GM23338 (cell line): ENCODE measurements at regions not wholly inside any gene's neighbourhood (a gene's known extent, or its start where the extent isn't known, plus 50 kb on each side); places are given as distances from the start of the nearest gene placed in this dataset.

Experiments
- ATAC-seq: fragments of 200-7000 bp; cut with Tn5 transposase; 3 replicates; pipeline ENCODE4 v1.9.1; 2020
- DNase-seq: peaks from one replicate; pipeline ENCODE4 v3.0.0-alpha.2; 2015; ENCODE audit warnings: low spot score
- H2AFZ ChIP-seq: fragments of 200-600 bp; sonication (generic); 2 replicates; pipeline ENCODE4 v1.8.0; 2016; ENCODE audit warnings: antibody characterized with exemption, mild to moderate bottlenecking, moderate library complexity
- H3F3A ChIP-seq: fragments of 200-600 bp; sonication (generic); replicated peaks from 2 replicates; pipeline ENCODE4 v1.8.0; 2017; ENCODE audit warnings: antibody characterized with exemption, mixed run types, low read depth
- H3K27ac ChIP-seq: fragments of 200-600 bp; sonication (generic); 2 replicates; pipeline ENCODE4 v1.6.1; 2016; ENCODE audit warnings: low read depth
- H3K27me3 ChIP-seq: fragments of 200-600 bp; sonication (generic); 2 replicates; pipeline ENCODE4 v1.8.0; 2016; ENCODE audit warnings: mild to moderate bottlenecking, mixed run types, moderate library complexity; ENCODE audit not compliant: insufficient read depth
- H3K36me3 ChIP-seq: fragments of 200-600 bp; sonication (generic); 2 replicates; pipeline ENCODE4 v1.8.0; 2016; ENCODE audit warnings: mild to moderate bottlenecking; ENCODE audit not compliant: insufficient read depth
- H3K4me1 ChIP-seq: fragments of 200-600 bp; sonication (generic); 2 replicates; pipeline ENCODE4 v1.8.0; 2016; ENCODE audit warnings: mild to moderate bottlenecking, moderate library complexity; ENCODE audit not compliant: insufficient read depth
- H3K4me2 ChIP-seq: fragments of 200-600 bp; sonication (generic); 2 replicates; pipeline ENCODE4 v1.7.1; 2017; ENCODE audit warnings: mixed run types
- H3K4me3 ChIP-seq: fragments of 200-600 bp; sonication (generic); 2 replicates; pipeline ENCODE4 v1.6.1; 2016; ENCODE audit warnings: mixed run types
- H3K79me2 ChIP-seq: fragments of 200-600 bp; sonication (generic); replicated peaks from 2 replicates; pipeline ENCODE4 v1.8.0; 2017; ENCODE audit warnings: mild to moderate bottlenecking; ENCODE audit not compliant: insufficient read depth
- H3K9me2 ChIP-seq: fragments of 200-600 bp; sonication (generic); 2 replicates; pipeline ENCODE4 v1.8.0; 2017; ENCODE audit not compliant: insufficient read depth
- H4K20me1 ChIP-seq: fragments of 200-600 bp; sonication (generic); replicated peaks from 2 replicates; pipeline ENCODE4 v1.8.0; 2017; ENCODE audit warnings: mild to moderate bottlenecking; ENCODE audit not compliant: insufficient read depth
- H3K27ac Mint-ChIP-seq: 2 replicates; pipeline ENCODE4 v1.8.0; 2020; ENCODE audit warnings: inconsistent platforms, mild to moderate bottlenecking, moderate library complexity, mixed read lengths
- H3K27me3 Mint-ChIP-seq: 3 replicates; pipeline ENCODE4 v1.8.0; 2022; ENCODE audit warnings: low read depth, mild to moderate bottlenecking, moderate library complexity, mixed read lengths, inconsistent platforms; ENCODE audit not compliant: insufficient read depth, poor library complexity
- H3K36me3 Mint-ChIP-seq: 3 replicates; pipeline ENCODE4 v1.8.0; 2021; ENCODE audit warnings: low read depth, mild to moderate bottlenecking, inconsistent platforms, moderate library complexity, mixed read lengths
- H3K4me1 Mint-ChIP-seq: 3 replicates; pipeline ENCODE4 v1.8.0; 2020; ENCODE audit warnings: mild to moderate bottlenecking, inconsistent platforms, mixed read lengths
- H3K4me3 Mint-ChIP-seq: 3 replicates; pipeline ENCODE4 v1.8.0; 2021; ENCODE audit warnings: moderate library complexity, mild to moderate bottlenecking, inconsistent platforms, mixed read lengths
- H3K9me3 Mint-ChIP-seq: 3 replicates; pipeline ENCODE4 v1.8.0; 2020; ENCODE audit warnings: moderate library complexity, mild to moderate bottlenecking, inconsistent platforms, mixed read lengths
- CTCF ChIP-seq, 2 experiments: fragments of 200-600 bp in 1 of 2; sonication (generic) in 1 of 2; conservative IDR thresholded peaks; 2 replicates each; pipeline versions ENCODE4 v1.5.1 to v1.6.1; 2016 to 2017; ENCODE audit warnings: antibody characterized with exemption in 2 of 2, low read depth in 2 of 2, mild to moderate bottlenecking in 2 of 2, moderate library complexity in 1 of 2
- POLR2AphosphoS5 ChIP-seq: IDR thresholded peaks from 2 replicates; pipeline ENCODE4 v1.6.1; 2016; ENCODE audit warnings: antibody characterized with exemption, low read depth
- ZNF114 ChIP-seq: fragments of 250-450 bp; sonication (Bioruptor Pico); IDR thresholded peaks from 2 replicates; pipeline ENCODE4 v1.5.0; 2020; ENCODE audit warnings: mild to moderate bottlenecking, moderate library complexity
- ZNF331 ChIP-seq: fragments of 250-450 bp; sonication (Bioruptor Pico); IDR thresholded peaks from 2 replicates; pipeline ENCODE4 v1.5.0; 2020; ENCODE audit warnings: low read depth, mild to moderate bottlenecking, moderate library complexity
- TF ChIP-seq, protein P1 (sequence below): fragments of 250-450 bp; sonication (Bioruptor Pico); IDR thresholded peaks from 2 replicates; pipeline ENCODE4 v1.5.0; 2020; ENCODE audit warnings: mild to moderate bottlenecking, moderate library complexity

- TF ChIP-seq CTCF (conservative IDR thresholded peaks at IDR 0.05; ENCODE audit: low read depth in 2 of 2), result no peak
- TF ChIP-seq POLR2AphosphoS5, result no peak
- no peak for TF ChIP-seq ZNF114 (CRISPR knock-in tag)
These were observed 296.6 kb downstream of the TLE3 start (continued) for GRCh38 chr15:69801144-69801543.

DNA sequence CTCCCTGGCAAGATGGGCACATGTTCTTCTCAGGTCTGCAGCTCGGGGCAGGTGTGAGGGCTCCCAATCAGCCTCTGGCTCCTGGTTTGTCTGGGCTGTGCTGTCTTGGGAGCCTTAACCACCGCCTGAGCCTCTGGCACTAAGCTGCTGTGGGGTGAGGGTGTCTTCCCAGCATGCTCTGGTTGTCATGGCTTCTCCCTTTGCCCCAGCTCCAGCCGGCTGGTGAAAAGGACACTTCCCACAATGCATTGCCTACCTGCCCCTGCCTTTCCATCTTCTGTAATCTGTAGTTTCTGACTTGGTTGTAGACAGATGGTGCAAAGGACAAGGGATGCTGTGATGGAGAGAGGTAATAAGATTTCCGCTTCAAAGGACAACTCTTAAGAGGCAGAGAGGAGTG, 295.3 kb downstream of the TLE3 start:
- Histone ChIP-seq H3K27me3 (no peaks in the 10 kb centered on the region), H3K79me2 (no peaks in the 10 kb centered on the region), H3K36me3 (no peaks in the 10 kb centered on the region), H3K9me2 (no peaks in the 10 kb centered on the region), H3K27ac (no peak overlapping the region), H4K20me1 (no peaks in the 10 kb centered on the region), H2AFZ (no peak overlapping the region), H3F3A (no peaks in the 10 kb centered on the region), H3K4me1 (no peaks in the 10 kb centered on the region; the same call in 1 of the 2 replicates), H3K4me3 (no peak overlapping the region), H3K4me2 (no peak overlapping the region)
- Mint-ChIP-seq H3K9me3 (no peaks in the 10 kb centered on the region), H3K36me3 (no peaks in the 10 kb centered on the region), H3K27ac (no peak overlapping the region), H3K4me3 (no peak overlapping the region), H3K4me1 (peaks cover 9% of the 10 kb centered on the region), H3K27me3 (peaks cover 5% of the 10 kb centered on the region)
- DNase-seq, result no peak
- TF ChIP-seq ZNF331 (CRISPR knock-in tag) (no peak), POLR2AphosphoS5 (no peak)
- TF ChIP-seq, protein P1, sequence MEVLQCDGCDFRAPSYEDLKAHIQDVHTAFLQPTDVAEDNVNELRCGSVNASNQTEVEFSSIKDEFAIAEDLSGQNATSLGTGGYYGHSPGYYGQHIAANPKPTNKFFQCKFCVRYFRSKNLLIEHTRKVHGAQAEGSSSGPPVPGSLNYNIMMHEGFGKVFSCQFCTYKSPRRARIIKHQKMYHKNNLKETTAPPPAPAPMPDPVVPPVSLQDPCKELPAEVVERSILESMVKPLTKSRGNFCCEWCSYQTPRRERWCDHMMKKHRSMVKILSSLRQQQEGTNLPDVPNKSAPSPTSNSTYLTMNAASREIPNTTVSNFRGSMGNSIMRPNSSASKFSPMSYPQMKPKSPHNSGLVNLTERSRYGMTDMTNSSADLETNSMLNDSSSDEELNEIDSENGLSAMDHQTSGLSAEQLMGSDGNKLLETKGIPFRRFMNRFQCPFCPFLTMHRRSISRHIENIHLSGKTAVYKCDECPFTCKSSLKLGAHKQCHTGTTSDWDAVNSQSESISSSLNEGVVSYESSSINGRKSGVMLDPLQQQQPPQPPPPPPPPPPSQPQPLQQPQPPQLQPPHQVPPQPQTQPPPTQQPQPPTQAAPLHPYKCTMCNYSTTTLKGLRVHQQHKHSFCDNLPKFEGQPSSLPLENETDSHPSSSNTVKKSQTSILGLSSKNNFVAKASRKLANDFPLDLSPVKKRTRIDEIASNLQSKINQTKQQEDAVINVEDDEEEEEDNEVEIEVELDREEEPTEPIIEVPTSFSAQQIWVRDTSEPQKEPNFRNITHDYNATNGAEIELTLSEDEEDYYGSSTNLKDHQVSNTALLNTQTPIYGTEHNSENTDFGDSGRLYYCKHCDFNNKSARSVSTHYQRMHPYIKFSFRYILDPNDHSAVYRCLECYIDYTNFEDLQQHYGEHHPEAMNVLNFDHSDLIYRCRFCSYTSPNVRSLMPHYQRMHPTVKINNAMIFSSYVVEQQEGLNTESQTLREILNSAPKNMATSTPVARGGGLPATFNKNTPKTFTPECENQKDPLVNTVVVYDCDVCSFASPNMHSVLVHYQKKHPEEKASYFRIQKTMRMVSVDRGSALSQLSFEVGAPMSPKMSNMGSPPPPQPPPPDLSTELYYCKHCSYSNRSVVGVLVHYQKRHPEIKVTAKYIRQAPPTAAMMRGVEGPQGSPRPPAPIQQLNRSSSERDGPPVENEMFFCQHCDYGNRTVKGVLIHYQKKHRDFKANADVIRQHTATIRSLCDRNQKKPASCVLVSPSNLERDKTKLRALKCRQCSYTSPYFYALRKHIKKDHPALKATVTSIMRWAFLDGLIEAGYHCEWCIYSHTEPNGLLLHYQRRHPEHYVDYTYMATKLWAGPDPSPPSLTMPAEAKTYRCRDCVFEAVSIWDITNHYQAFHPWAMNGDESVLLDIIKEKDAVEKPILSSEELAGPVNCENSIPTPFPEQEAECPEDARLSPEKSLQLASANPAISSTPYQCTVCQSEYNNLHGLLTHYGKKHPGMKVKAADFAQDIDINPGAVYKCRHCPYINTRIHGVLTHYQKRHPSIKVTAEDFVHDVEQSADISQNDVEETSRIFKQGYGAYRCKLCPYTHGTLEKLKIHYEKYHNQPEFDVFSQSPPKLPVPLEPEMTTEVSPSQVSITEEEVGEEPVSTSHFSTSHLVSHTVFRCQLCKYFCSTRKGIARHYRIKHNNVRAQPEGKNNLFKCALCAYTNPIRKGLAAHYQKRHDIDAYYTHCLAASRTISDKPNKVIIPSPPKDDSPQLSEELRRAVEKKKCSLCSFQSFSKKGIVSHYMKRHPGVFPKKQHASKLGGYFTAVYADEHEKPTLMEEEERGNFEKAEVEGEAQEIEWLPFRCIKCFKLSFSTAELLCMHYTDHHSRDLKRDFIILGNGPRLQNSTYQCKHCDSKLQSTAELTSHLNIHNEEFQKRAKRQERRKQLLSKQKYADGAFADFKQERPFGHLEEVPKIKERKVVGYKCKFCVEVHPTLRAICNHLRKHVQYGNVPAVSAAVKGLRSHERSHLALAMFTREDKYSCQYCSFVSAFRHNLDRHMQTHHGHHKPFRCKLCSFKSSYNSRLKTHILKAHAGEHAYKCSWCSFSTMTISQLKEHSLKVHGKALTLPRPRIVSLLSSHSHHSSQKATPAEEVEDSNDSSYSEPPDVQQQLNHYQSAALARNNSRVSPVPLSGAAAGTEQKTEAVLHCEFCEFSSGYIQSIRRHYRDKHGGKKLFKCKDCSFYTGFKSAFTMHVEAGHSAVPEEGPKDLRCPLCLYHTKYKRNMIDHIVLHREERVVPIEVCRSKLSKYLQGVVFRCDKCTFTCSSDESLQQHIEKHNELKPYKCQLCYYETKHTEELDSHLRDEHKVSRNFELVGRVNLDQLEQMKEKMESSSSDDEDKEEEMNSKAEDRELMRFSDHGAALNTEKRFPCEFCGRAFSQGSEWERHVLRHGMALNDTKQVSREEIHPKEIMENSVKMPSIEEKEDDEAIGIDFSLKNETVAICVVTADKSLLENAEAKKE (CRISPR knock-in tag), result no peak
- ATAC-seq, result no peak
